CD4-positive, alpha-beta T cell treated with Interleukin-10 for 1 hour (primary cell): ENCODE measurements at regions not wholly inside any gene's neighbourhood (a gene's known extent, or its start where the extent isn't known, plus 50 kb on each side); places are given as distances from the start of the nearest gene placed in this dataset.

Experiments used
- DNase-seq: peaks from one replicate; pipeline ENCODE4 v3.0.0-alpha.2; 2020

DNA sequence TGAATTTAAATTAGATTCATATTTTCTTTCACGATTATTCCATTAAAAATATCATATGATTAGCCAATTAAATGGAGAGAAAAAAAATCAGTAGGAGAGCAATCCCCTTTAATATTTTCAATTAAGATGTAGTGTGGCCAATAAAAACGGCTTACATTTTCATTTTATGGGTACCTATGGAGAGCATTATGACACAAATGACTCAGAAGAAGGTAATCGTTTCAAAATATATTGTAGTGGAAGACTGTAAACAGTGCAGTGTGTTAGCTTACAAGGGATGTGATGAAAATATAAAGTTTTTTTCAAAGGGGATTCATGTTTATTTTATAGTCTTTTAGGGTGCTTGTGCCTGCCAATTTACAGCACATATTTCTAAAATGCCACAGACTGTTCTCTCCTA lies 1507.4 kb upstream of the CELF4 start:
- DNase-seq, result no peak

DNA sequence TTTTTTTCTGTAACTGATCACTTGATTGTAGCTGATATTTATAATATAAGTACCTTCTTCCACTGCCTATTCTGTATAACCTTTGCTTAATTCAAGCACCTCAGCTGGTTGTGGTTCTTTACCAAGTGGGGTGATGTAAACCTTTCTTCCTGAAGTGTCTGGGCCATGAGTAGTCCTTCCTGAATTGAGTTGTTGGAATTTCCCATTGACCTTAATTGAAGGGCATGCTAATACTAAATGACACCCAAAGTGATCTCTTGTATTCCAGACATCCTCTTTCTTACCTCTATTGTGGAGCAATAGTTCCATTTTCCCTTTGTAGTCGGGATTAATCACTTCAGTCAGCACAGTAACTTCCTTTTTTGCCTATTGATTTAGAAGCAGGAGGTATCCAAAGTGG lies 1496.8 kb upstream of the CELF4 start:
- DNase-seq, result no peak

- DNase-seq, result no peak
These were observed 1492.9 kb upstream of the CELF4 start for GRCh38 chr18:39058386-39059000.

DNA sequence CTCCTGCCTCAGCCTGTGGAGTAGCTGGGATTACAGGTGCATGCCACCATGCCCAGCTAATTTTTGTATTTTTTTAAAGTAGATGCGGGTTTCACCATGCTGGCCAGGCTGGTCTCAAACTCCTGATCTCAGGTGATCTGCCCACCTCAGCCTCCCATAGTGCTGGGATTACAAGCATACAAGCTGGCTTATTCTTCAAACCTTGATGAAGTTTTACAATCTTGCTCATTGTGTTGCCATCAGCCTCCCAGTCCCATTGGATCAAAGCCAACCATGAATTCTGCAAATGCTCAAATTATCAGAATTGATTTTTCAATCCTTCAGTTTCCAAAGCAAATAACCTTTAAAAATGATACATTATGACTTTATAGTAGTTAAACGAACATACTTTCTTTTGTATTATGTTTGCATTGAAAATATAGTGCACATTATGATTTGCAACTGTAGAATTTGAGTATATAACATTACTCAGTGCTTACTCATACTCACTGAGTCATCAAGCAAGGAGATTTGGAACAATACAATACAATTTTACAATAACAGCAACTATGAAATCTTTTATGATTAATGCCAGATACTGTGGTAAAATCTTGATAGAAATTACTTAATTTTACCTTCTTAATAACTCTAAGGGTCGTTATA lies 1491.9 kb upstream of the CELF4 start:
- no peak for DNase-seq

DNA sequence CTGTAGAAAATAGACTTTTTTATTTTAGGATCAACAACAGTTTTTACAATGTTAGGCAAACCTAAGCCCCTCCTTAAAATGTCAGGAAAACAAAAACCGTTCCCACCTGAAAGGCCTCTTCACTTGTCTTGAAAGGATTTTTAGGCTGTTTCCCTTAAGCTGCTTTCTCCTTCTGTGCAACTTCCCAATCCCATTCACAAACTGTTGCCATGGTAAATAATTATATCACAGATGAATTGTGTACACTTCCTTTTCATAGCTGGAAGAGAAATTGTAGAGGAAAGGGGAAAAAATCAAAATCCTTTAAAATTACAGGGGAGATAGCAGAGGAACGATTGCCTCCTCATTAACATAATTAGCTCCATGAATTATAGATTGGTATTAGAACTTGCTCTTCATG lies 1488.0 kb upstream of the CELF4 start:
- DNase-seq, result no peak

DNA sequence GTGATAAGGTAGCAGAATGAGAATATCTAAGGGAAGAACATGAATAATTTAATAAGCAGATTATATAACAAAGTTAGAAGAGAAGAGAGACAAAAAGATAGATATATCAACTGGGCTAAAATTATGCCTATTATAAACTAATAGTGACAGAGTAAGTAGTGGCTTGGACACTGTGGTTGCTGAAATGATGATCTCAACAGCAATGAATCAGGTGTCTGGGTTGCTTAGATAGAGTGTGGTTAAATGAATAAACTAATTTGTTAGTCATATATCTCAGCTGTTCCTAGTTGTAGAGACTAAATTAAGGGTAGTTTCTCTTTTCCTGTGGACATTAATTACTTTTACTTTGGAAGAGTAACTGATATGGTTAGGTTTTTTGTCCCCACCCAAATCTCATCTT lies 1485.4 kb upstream of the CELF4 start:
- no peak for DNase-seq

DNA sequence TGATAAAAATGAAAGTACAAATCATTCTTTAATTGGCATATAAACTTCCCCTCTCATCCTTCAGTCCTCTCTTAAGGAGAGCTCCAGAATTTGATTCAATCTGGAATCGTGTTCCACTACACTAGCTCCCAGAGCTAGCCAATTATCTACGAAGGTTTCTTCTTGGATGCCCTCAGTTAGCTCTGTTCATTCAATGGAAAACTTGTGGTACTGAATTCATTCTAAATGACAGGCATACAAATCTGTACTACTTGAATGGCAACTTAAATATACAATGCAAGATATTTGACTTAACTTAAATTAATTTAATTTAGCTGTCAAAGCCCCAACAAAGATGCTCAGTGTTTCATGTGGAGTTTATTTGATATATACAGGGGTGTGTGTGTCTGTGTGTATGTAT lies 1474.2 kb upstream of the CELF4 start:
- DNase-seq, result no peak

DNA sequence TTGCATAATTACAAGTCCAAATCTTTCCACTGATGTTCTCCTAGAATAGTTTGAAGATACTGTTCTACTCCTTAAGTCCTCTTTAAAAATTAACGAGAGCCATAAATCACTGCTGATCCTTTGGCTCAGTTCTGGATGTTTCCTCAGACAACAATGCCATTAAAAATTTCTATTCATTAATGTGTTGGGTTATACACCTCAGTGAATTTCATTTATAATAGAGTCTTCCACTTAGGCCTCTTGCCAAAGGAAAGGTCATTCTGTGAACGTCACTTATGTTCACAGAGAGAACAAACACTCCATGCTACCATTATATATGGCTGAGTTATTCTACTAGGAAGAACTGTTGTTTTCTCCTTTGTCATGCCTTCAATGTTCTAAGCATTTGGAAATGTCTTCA lies 1472.3 kb upstream of the CELF4 start:
- DNase-seq, result no peak

DNA sequence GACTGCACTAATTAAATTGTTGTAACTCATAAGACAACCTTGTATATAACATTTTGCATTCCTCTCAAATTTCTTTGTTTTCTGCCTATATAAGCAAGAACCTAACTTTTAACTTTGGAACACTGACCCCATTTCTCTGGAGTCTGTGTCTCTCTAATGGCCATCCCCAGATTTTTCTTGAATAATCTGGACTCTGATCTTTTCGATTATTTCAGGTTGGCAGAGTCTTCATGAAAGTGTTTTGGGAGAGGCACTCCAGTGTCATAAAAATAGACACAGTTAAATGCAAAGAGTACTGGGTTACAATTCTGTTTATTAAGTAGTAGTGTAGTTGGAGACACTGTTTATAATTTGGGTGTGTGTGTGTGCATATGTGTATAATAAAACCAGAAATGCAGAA lies 1467.7 kb upstream of the CELF4 start:
- no peak for DNase-seq

GRCh38 chr18:39031647-39032046 lies 1466.0 kb upstream of the CELF4 start:
- no peak for DNase-seq

DNA sequence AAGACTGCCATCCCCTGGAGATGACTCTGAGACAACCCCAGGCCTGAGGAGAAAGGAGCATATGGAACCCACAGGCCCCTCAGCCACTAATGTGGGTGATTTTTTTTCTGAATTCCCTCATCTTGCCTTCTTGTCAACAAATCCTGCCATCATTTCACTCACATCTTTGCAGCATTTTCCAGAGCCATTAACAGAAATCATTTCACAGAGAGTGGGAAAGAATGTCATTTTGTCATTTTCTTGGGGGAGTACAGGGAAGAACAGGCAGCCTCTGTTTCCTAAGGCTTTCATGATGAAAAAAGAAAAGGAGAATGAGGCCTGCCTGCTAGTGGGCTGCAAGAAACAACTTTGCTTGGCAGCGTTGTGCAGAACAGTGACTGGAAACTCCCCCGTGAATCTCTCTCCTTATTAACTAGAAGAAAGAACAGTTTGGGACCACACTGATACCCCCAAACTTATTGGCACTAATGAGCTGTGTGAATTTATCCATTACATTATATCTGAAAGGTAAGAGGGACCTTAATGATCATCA lies 1464.6 kb upstream of the CELF4 start:
- DNase-seq, result no peak

DNA sequence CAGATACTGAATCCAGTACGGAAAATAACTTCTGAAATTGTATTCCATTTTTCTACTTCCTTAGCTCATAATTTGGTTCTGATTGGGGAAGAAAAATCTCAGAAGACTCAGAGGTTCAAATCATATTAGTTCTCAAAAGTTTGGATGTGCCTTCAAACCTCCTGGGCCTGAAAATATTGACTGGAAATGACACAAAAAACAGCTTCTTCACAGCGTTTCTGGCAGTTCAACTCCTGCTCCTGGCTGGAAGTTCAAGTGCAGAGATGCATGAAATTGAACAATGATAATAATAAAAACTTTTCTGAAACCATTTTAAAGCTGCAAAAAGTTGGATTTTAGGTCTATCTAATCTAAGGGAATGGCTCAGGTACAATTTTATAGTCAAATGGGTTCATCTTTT lies 1459.9 kb upstream of the CELF4 start:
- DNase-seq, result no peak

DNA sequence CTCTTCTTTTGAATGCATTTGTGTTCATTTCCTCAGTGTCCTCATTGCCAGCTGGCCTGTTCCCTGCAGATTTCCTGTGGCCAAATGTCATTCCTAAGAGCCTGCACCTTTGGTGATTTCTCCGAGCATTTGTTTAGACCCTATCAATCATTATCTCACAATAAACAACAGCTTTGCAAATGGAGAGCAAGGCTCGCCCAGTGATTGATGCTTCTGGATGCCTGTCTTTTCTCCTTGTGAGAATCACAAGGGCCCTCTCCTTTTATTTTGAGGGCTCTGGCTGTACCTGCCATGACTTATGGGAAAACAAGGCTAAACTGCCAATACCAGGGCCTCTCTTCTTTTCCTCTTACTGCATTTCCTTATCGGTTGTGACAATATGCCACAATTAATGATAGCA lies 1454.4 kb upstream of the CELF4 start:
- DNase-seq, result no peak

GRCh38 chr18:39007031-39007902 lies 1441.7 kb upstream of the CELF4 start:
- DNase-seq, result no peak

GRCh38 chr18:38996056-38996455 lies 1430.5 kb upstream of the CELF4 start:
- DNase-seq, result no peak

DNA sequence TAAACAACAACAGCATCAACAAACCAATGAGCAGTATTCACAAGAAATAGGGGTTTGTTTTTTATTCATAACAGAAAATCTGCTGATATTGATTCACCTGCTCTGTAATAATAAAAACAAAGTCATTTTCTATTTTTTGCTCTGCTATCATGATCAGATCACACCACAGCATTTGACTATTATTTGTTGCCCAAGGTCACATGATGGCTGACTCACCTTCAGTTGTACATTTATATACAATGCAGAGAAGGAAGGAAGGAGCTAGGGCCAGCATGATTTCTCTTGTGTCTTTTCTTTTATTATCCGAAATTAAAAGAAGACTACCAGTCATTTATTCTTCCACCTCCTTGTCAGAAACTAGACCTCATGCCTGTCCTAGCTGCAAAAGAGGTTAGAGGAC lies 1427.7 kb upstream of the CELF4 start:
- DNase-seq, result no peak

GRCh38 chr18:38984968-38985367 lies 1419.4 kb upstream of the CELF4 start:
- DNase-seq, result no peak

- no peak for DNase-seq
These were observed 1416.5 kb upstream of the CELF4 start for GRCh38 chr18:38982072-38982471.

DNA sequence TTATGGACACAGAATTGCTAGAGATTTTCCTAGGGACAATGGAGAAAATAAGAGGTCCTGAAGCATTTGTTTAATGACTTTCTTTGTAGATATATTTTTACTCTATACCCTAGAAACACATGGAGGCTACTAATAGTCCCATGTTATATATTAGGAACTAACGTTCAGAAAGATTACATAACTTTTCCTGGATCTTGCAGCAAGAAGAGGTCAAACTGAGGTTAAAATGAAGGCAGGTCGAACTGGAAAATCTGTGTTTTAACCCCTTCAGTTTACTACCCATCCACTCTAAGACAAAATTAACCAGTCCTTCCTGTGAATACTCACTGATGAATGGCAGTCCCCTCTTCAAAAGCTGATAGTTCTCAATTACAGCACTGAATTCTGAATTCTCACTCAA lies 1415.8 kb upstream of the CELF4 start:
- no peak for DNase-seq

DNA sequence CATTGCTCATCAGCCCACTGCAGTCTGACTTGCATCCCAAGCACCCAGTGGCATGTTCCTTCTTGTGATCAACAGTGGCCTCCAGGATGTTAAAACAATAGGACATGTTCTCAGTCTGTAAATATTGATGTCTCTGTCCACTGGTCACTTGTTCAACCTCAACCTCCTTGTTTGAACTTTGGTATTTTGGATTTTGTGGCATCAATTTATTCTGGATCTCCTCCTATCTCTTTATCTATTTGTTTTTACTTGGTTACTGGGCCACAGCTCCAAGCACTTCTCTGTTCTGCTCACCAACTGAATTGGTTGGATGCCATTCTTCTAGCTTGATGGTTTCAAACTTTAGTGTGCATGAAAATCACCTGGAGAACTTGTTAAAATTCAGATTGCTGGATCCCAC lies 1414.8 kb upstream of the CELF4 start:
- DNase-seq, result no peak

DNA sequence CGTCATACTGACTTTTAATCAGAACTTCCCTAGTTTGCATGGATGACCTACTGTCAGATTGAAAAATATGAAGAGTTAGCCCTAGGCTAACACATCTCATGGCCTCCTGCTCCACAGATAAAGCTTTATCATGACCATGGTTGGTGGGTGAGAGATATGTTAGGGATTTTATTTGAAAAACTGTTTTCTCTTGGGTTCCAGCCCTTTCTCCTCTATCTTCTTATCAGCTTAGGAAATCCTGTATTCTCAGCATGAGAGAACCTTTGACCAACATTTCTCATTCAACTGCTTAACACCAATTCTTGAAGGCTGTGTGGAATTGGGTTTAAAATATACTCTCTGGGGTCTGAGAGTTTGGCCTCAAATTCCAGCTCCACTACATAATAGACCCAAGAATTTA lies 1407.0 kb upstream of the CELF4 start:
- no peak for DNase-seq

DNA sequence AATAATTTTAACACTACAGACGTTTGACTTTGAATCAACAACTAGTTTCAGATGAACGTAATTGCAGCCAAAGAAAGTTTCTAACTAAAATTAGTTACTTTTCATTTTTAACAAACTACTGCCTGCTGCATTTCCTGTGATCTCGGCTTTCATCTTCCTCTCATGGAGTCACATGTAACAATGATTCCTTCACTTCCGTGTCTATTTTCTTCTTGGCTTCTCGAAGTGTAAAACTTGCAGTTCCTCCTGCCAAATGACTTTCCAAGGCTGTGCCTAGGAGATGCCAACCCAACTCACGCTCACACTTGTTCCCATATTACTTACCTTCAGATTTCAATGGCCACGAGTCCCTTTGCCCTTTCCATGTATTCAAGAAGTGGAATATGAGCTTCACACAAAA lies 1406.3 kb upstream of the CELF4 start:
- DNase-seq, result no peak

DNA sequence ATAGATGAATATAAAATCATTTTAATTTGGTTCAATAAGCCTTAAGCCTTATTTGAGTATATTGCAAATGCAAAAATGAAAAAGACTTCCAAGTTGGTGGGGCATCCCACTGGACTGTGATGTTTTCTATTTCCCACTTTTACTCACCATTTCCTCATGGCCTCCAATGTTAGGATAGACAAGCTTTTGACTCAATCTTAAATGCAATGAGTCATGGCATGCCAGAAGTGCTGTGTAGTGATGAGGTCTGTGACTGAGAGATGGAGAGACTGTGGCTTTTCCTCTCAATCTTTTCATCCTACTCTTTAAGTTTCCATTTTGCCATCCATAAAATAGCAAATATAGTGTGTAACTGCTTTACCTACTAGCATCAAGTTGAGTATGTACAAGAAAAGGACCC lies 1401.2 kb upstream of the CELF4 start:
- no peak for DNase-seq
